Pancreas (tissue), 10 donors: ENCODE measurements at regions not wholly inside any gene's neighbourhood (a gene's known extent, or its start where the extent isn't known, plus 50 kb on each side); places are given as distances from the start of the nearest gene placed in this dataset.
A peak's percentile ranks its signal among the peaks of the same experiment; 100 is the strongest.

Experiments used
- ATAC-seq, 4 donors: fragments of 200-7000 bp; cut with Tn5 transposase; one replicate each; pipeline versions ENCODE4 v1.8.0 to v1.9.1; 2020; ENCODE audit warnings: mild to moderate bottlenecking in 4 of 4, moderate library complexity in 4 of 4
- DNase-seq, 6 donors: peaks; one replicate each; pipeline ENCODE4 v3.0.0-alpha.2; 2020
- FAIRE-seq: peaks from 2 replicates; lab custom pipeline; 2012; peaks lifted over from hg19 to GRCh38; lab: Jason Lieb, UNC
- H3K27ac ChIP-seq, 4 donors: fragments of 200-600 bp; sonication (generic); 1 replicate in 3 of 4; 2 replicates in 1 of 4; pipeline versions ENCODE4 v1.5.0 to v1.8.0; 2020
- H3K27me3 ChIP-seq, 4 donors: fragments of 200-600 bp; one replicate each; pipeline ENCODE4 v1.8.0; 2021
- H3K36me3 ChIP-seq, 3 donors: fragments of 200-600 bp; sonication (generic) in 1 of 3; one replicate each; pipeline versions ENCODE4 v1.5.0 to v1.8.0; 2020 to 2021
- H3K4me1 ChIP-seq, 3 donors: fragments of 200-600 bp; one replicate each; pipeline ENCODE4 v1.8.0; 2021
- H3K4me3 ChIP-seq, 4 donors: fragments of 200-600 bp; sonication (generic) in 2 of 4; one replicate each; pipeline versions ENCODE4 v1.5.0 to v1.8.0; 2020 to 2021
- H3K9me3 ChIP-seq, 4 donors: fragments of 200-600 bp; one replicate each; pipeline ENCODE4 v1.8.0; 2021
- WGBS, 2 donors: extraction: QIAGEN DNeasy Blood & Tissue Kit; methylation state at CpG; one replicate each; pipeline ENCODE4 v1.1.7; 2013; 5-methylcytosine and 5-hydroxymethylcytosine counted together
- intact Hi-C, 3 donors: fragments of 100-400 bp; cut with DNase I; formaldehyde crosslinking; loops; one replicate each; pipeline versions ENCODE4 v1.11.1 to v1.14.2; 2022
- TF ChIP-seq, protein P1 (sequence below), 4 donors: fragments of 200-600 bp; sonication (generic) in 3 of 4; IDR thresholded peaks; one replicate each; pipeline versions ENCODE4 v1.5.0 to v1.8.0; 2021; ENCODE audit warnings: antibody characterized with exemption in 4 of 4
- donor health status: healthy with polysubstance abuse.
- donor health status: DM: no; HTN: no; CAD: no; lungs with moderate emphysema.
- donor health status: DM: no; HTN: no; CAD: no.
- donor health status: control.
- donor health status: control.
- donor health status: Bipolar disorder and iron deficiency.
- donor health status: DM: yes; HTN: yes; CAD: no.
- donor health status: DM: no; HTN: no; CAD: no.
- donor health status: DM: no; HTN: no; CAD: no.
- donor health status: DM: yes; HTN: yes; CAD: no.

DNA sequence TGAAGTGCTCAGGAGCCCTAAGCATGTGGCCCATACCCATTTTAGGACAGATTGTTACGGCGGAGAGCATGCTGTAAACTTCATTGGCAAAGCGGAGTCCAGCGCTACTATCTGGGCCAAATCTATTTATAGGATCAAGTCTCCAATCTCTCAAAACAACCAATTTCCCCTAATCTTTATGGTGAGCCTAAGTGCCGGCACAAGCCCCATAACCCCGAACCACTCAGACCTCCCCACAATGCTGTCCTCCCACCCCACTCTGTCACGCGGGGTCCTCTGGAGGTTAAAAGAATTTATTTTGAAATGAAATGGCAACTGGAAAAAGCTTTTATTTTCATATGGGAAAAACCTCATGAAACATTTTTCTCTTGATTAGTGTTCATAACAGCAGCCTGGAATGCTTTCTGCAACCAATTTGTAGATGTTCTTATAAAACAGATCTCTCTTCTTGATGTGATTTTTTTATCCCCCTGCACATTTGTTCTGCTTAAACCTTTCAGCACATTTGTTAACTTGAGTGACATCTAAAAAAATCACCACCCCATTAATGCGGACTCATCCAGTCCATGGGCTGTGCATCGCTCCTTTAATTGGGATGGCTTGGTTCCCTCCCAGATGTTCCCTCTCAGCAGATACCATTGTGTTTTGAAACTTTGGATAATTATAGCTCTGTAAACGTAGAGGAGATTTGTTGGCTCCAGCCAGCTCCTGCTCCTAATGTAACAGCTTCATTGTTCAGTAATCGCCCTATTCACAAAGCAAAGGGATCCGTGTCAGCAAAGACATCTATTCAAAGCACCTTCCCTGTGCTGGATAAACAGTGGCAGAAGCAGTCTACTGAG, 323.6 kb downstream of the CD83 start:
- WGBS, 2 donors, result 75 to 78% methylated on average over 13 of the region's 13 CpGs
- FAIRE-seq (no peak), ATAC-seq (peak in 2 of 4 donors; percentile 26 to 30)

DNA sequence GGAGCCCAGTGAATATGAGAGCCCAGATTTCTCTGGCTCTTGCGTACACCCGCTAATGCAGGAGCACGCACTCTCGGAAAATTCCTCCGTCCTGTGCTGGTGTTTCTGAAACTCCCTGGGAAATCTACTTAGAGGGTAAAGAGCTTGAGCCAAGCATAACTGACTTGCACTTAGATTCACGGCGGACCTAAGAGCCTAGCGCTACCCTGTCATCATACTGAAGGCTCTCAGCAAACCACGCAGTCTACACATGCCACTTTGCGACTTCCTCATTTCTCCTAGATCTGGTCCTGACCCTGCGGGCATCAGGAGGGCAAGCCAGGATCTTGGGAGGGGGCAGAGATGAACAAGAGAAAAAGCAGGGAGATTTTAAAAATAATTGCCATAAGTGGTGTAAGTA, 324.7 kb downstream of the CD83 start:
- no peak for DNase-seq

More for the DNA sequence above, 323.6 kb downstream of the CD83 start:
- TF ChIP-seq, protein P1, sequence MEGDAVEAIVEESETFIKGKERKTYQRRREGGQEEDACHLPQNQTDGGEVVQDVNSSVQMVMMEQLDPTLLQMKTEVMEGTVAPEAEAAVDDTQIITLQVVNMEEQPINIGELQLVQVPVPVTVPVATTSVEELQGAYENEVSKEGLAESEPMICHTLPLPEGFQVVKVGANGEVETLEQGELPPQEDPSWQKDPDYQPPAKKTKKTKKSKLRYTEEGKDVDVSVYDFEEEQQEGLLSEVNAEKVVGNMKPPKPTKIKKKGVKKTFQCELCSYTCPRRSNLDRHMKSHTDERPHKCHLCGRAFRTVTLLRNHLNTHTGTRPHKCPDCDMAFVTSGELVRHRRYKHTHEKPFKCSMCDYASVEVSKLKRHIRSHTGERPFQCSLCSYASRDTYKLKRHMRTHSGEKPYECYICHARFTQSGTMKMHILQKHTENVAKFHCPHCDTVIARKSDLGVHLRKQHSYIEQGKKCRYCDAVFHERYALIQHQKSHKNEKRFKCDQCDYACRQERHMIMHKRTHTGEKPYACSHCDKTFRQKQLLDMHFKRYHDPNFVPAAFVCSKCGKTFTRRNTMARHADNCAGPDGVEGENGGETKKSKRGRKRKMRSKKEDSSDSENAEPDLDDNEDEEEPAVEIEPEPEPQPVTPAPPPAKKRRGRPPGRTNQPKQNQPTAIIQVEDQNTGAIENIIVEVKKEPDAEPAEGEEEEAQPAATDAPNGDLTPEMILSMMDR (IDR thresholded peaks at IDR 0.05), result no peak
- no peaks in the 10 kb centered on the region for H3K9me3 ChIP-seq
- H3K27me3 ChIP-seq, result no peaks in the 10 kb centered on the region
- no peaks in the 10 kb centered on the region for H3K4me1 ChIP-seq
- intact Hi-C loops, result no loop called here
- H3K4me3 ChIP-seq, result no peak overlapping the region
- no peak overlapping the region for H3K27ac ChIP-seq
- no peak for DNase-seq
- no peaks in the 10 kb centered on the region for H3K36me3 ChIP-seq

DNA sequence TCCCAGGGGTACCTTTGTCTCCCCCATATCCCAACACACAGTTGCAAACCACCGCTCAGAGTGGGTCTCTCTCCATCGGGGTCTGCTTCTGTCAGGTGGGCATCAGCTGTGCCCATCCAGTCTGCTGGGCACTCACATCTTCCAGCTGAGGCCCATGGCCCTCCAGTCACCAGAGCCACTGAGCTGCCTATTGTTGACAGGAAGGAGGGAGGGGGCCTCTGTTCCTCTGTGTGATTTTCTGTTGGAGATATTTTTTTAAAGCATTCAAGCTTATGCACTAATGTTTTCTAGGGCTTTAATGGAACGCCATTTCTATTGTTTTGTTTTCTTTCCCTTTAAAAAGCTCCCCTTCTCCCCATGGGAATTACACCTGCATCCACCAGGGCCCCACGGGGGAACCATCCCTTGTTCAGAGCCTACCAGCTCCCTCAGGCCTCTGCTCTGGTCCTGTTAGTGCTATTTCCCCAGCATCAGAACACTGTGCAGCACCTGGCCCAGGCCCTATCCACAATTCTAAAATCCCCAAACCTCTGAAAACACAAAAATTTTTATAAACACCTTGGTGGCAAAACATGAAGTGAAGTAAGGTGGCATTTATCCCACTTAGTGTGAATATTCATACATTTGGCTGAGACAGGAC, 326.2 kb downstream of the CD83 start:
- no peak for FAIRE-seq
- 88 to 91% methylated on average over 4 of the region's 4 CpGs for WGBS, 2 donors
- H3K36me3 ChIP-seq, result no peaks in the 10 kb centered on the region
- no peak for ATAC-seq
- no peaks in the 10 kb centered on the region for H3K27me3 ChIP-seq
- intact Hi-C loops, result no loop called here
- H3K9me3 ChIP-seq, result no peaks in the 10 kb centered on the region
- no peak for DNase-seq
- H3K4me1 ChIP-seq, result no peaks in the 10 kb centered on the region
- H3K4me3 ChIP-seq, result no peak overlapping the region
- TF ChIP-seq, protein P1 (IDR thresholded peaks at IDR 0.05), result no peak
- H3K27ac ChIP-seq, result no peak overlapping the region

More for the DNA sequence above, 324.7 kb downstream of the CD83 start:
- H3K4me1 ChIP-seq, result no peaks in the 10 kb centered on the region
- H3K36me3 ChIP-seq, result no peaks in the 10 kb centered on the region
- no peaks in the 10 kb centered on the region for H3K9me3 ChIP-seq
- intact Hi-C loops, result no loop called here
- WGBS, 2 donors, result 94 to 95% methylated on average over 11 of the region's 11 CpGs
- no peak overlapping the region for H3K27ac ChIP-seq
- FAIRE-seq (no peak), ATAC-seq (no peak)
- H3K27me3 ChIP-seq, result no peaks in the 10 kb centered on the region
- no peak overlapping the region for H3K4me3 ChIP-seq
- TF ChIP-seq, protein P1 (IDR thresholded peaks at IDR 0.05), result no peak

DNA sequence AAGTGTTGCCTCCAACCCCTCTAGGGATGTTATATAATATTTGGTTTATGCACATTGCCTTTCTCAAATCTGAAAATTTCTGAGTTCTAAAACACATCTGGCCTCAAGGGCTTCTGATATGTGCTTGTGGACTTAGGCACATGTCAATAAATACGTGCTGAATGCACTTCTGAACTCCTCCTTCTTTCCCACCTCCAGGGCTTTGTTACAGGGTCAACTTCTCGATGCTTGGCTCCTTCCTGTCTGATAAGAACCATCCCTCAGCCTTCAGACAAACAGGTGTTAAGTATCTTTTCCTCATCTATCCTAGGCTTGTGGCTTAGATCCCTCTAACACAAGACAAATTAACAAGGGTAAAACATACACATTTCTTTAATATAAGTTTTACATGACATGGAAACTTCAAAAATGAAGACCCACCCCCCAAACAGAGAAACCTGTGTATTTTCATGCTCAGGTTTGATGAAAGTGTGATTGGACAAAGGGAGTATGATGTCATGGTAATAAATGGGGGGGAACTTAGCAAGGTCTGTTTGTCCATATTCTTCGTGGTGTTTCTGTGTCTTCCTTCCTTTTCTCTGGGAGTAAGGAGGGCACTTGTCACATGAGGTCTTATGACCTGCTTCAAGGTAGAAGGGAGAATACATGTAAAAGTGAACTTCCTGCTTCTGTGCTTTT, 326.9 kb downstream of the CD83 start:
- H3K27me3 ChIP-seq, result no peaks in the 10 kb centered on the region
- no peak for FAIRE-seq
- no peak overlapping the region for H3K4me3 ChIP-seq
- TF ChIP-seq, protein P1 (IDR thresholded peaks at IDR 0.05), result no peak
- H3K9me3 ChIP-seq, result no peaks in the 10 kb centered on the region
- intact Hi-C loops, result no loop called here
- 41 to 61% methylated on average over 3 of the region's 3 CpGs for WGBS, 2 donors
- no peak overlapping the region for H3K27ac ChIP-seq
- no peaks in the 10 kb centered on the region for H3K4me1 ChIP-seq
- no peak for DNase-seq
- no peak for ATAC-seq
- no peaks in the 10 kb centered on the region for H3K36me3 ChIP-seq
